ENCODE measurements at regions not wholly inside any gene's neighbourhood (a gene's known extent, or its start where the extent isn't known, plus 50 kb on each side); places are given as distances from the start of the nearest gene placed in this dataset.
"Not testable (repeated sequence)": the region's sequence is repeated elsewhere in the genome, so short reads cannot be mapped to it uniquely, and the experiment has no call there.

DNA sequence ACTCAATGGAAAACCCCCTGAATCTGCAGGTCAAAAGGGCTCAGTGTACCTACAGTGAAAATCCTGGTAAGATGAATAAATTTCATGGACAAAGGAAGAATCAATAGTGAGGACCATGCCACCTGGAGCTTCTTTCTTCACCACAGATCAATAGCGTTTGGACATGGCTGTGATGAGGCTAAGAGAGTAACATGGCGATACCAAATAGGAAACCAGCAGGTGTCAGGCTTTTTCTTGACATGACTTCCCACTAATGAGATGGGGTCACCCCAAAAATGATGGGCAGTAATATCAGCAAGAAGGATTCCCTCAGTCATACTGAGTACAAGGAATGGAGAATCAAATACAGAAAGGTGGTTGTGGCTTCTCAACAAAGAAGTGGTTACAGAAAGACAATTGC, 208.5 kb upstream of the PLPPR1 start:
- DNase-seq: no peak

DNA sequence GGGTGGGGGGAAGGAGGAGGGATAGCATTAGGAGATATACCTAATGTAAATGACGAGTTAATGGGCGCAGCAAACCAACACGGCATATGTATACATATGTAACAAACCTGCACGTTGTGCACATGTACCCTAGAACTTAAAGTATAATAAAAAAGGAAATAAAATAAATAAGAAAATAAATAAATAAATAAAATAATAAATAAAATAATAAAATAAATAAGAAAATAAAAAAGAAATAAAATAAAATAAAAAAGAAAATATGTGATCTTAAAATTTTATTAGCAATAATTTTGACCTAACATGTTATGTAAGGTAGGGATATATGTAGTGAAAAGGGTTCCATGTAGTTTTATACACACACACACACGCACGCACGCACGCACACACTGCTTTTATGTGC, 195.5 kb upstream of the PLPPR1 start:
- not testable (repeated sequence) for DNase-seq

DNA sequence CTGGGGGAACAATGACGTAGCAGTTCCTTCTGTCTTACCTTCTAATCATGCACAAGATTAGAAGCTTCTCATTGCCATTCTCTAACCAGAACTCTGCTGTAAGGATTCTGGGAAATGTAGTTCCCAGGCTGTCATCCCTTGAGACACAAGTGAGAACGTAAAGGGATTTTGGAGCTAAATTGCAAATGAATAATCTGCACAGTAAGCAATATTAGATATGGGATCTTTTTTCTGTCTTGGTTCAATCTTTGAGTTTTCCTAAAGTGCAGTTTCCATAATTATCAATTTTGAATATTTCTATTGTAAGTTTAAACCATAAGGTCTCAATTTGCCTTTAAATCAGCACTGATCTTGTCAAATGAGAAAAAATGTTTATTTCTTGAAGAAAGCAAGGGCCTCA, 189.7 kb upstream of the PLPPR1 start:
- no peak for DNase-seq

DNA sequence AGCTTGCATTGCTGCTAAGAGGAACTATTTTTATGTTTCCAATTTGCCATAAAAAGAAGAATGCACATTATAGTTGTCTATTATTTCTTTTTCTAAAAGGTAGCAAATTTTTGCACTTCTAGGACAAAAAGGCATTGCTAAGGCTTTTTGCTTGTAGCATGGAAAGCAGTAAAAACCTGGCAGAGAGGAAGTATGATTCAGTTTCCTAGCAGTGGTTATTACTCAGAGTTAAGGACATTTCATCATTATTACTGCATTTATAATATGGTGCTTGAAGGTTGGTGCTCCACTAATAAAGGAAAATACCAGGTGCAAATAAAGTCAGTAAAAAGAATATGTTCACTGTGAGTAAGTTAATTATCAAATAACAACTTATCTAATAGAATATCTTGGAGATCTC, 179.8 kb upstream of the PLPPR1 start:
- no peak for DNase-seq

DNA sequence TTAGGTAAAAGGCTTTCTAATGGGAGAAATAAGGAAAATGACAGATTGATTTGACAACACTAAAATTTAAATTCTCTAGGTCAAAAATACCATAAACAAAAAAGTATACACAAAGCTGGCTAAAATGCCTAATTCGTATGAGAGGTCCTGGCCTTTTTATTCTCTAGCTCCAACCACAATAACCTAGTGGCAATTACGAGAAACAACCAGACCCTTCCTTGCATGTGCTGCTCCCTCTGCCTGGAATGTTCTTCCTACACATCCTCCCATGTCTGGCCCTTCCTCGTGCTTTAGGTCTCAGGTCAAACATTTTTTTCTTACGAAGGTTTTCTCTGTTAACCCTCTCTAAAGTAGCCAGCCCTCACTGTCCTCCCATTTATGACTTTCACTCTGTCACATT, 176.4 kb upstream of the PLPPR1 start:
- DNase-seq: no peak

DNA sequence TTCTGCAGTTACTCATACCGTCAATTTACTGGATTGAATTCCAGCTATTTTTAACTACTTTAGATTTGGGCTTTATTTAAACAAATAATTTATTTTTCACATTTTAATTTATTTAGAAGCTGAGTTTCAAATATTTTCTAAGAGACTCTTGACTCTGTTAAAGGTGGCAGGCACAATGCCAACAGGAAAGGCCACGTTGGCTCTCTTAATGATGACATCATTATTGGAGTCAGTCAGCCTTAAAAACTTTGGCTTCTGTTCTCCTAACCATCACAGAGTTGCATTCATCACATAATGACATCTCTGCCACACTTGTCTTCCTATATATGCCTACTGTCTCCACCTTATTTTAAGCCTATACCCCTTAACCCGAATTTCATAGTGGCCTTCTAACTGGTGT, 172.3 kb upstream of the PLPPR1 start:
- DNase-seq: no peak

DNA sequence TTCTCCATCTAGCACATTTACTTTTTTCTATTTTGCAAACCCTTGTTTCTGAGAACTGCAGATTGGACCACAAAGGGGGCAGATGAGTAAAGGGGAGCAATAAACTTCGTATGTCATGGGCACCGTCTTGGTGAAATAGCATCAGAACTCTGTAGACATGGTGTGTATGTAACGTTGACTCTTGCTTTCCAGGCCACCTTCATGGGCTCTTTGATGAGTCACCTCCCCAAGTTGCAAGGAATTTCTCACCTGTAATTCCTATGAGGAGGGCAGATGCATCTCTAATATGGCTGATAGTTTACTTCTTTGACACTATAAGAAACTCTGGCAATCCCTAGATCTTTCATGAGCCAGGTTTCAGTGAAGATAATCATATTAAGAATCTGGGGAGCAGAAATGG, 163.4 kb upstream of the PLPPR1 start:
- DNase-seq: no peak

DNA sequence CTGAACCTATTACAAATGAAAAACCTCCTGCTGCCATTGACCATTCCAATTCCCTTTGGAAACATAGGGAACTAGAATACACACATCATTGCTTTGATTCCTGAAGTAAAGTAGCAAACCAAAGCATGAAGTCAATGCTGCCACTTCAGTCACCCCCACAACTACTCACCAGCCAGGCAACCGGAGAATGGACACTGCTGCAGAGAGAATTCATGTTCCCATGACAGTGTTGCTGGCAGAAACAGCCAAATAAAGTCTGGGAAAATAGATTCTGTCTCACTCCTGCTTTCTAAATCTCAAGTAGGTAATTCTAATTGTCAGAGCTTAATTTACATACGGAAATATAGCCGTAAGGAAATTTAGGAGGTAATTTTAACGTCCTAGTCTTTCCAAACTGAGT, 162.9 kb upstream of the PLPPR1 start:
- DNase-seq: no peak

DNA sequence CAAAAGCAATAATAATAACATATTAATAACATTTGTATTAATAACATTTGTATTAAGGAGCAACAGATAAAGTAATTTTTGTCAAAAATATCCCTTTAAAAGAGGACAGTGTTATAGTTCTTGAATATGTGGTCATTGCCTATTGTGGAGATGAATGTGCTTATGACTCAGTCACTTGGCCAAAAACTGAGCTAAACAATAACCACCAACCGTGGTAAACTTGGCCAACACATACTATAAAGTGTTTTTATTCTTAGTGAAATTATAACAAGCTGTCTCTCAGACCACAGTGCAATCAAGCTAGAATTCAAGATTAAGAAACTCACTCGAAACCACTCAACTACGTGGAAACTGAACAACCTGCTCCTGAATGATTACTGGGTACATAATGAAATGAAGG, 159.2 kb upstream of the PLPPR1 start:
- DNase-seq: no peak

DNA sequence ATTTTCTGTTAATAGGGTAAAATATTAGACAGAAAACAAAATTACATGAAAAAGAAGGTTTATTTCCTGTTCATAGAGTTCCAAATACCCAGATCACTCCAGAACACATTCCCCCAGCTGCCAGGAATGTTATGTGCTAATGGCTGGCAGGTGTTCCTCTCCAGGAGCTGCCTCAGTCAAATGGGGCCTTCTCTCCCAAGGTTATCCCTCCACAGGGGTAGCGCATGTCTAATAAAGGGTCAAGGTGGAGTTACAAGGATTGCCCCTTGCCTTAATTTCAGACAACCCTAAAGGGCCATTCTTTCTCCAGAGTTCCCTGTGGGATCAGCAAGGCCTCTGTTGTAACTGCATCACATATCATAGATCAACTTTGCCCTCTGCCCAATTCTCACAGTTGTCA, 148.6 kb upstream of the PLPPR1 start:
- DNase-seq: no peak

DNA sequence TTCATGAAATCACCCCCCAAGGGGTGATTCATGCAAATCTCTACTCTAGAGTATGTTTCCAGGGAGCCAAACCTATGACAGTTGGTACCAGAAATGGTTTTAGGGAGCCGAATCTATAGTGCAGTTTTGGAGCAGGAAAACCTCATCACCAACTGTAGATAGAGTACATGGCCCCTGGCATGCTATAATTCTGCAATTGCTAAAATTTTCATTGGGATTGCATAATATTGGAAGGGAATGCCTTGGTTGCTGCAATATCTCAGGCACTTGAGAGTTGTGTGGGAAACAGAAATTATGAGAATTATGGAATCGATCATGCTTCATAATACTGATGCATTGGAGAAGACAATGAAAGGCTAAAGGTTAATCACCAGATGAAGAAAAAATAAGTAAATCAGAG, 148.2 kb upstream of the PLPPR1 start:
- no peak for DNase-seq

DNA sequence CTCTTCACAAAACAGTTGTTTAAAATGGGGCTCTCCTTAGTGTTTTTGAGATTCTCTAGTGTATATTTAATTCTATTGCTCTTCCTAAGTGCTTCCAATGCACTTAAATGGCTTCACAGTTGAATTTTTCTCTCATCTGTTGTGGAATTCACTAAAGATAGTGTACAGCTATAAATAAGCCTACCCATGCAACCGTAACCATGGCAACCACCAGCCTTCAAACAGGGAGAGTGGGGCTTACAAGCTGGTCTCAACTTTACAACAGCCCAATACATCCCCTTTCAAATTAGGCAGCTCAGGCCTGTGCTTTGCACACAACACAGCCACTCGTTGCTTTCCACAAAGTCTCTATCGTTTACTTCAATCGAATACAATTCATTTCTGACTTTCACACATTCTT, 144.0 kb upstream of the PLPPR1 start:
- no peak for DNase-seq

DNA sequence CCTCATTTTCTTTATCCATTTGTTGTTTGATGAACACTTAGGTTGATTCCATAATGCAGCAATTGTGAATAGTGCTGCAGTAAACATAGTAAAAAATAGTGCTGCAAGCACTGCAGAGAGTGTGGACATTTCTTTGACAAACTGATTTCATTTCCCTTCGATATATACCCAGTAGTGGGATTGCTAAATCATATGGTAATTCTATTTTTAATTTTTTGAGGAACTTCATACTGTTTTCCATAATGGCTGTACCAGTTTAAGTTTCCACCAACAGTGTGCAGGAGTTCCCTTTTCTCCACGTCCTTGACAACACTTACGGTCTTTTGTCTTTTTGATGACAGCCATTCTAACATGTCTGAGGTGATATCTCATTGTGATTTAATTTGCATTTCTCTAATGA, 138.2 kb upstream of the PLPPR1 start:
- no peak for DNase-seq

DNA sequence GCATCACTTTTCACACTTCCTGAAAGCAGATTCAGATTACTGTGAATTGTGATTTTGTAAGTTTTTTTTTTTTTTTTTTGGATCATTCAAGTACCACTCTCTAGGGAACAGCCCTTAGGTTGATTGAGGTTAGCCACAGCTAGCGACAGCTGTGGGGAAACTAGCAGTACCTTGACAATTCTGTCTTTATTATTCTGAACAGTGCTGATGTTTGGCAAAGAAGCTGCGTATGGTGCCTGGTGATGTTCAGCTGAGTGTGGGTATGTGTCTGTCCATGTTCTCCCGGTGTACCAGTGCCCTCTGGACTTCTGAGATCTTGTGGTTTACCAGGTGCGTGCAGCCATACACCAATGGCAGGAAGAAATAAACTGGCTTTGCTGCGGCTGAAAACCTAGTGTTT, 117.3 kb upstream of the PLPPR1 start:
- DNase-seq: no peak

DNA sequence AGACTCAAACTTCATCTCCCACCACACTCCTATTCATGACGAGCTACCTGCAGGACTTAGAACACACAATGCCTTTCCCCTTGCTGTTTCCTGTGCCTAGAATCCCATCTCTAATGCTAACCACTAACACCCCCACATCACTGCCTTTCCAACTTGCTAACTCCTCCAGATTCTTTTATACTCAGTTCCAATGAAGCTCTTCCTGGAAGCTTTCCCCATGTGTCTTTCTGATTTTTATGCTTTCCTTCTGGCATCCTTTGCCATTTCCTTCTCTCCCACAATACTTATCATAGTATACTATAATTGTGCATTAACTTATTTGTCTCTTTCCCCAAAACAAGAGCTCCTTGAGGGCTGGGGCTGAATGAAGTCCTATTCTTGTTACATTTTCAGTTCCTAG, 115.3 kb upstream of the PLPPR1 start:
- DNase-seq: no peak

DNA sequence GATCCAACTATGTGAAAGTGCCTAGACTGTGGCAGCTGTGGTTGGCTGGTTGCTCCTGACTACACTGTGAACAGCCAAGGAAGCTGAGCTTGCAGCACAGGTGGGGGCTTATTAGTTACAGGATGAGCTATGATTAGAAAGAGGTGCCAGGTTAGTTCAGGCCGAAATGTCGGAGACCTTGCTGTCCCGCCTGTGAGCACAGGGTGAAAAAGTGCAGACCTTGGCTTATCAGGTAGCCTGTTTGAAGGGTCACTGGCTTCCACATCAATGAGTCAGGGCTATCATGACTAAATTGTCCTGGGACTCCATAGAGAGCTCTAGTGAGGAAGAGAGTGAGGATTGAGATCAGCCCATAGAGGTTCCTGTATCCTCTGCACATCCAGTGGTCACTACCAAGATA, 114.3 kb upstream of the PLPPR1 start:
- no peak for DNase-seq

DNA sequence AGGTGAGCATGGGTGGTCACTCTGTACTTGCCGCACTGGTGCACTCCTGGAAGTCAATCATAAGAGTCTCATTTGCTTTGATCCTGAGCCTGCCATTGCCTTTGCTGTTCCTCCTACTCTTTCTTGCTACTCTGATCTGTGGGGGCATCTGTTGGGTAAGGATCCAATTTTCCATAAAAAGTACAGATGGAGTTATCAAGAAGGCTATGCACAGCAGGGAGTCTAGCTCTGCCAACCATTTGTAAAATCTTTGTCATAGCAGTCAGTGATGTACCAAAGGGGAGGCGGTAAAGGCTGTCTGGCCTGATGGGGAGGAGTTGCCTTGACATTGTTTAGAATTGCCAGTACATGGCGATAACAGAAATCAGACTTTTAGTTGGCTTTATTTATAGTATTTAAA, 109.0 kb upstream of the PLPPR1 start:
- DNase-seq: no peak

DNA sequence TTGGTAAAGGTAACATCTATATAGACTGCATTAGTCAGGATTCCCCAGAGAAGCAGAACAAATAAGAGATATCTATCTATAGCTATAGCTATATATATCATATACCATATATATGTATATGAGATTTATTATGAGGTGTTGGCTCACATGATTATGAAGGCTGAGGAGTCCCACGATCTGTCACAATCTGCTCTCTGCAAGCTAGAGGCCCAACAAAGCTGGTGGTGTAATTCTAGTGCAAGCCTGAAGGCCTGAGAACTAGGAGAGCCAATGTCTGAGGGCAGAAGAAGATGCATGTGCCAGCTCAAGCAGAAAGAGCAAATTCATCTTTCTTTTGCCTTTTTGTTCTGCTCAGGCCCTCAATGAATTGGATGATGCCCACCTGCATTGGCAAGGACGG, 102.2 kb upstream of the PLPPR1 start:
- DNase-seq: no peak

DNA sequence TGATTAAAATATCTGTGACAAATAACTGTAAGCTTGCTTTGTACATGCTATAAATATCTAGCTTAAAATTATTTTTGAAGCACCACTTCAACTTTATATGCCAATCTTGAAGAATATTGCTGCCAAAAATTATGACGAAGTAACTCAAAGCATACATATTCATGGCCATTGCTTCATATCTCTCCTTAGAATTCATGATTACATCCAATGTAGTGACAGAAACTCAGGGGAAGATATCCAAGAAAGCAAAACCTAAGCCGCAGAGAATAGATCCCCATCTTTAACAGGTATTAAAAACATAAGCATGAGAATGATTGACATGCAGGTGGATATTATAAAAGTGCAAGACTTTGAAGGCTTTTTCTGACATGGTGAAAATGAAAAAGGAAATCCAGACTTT, 100.8 kb upstream of the PLPPR1 start:
- DNase-seq: no peak

DNA sequence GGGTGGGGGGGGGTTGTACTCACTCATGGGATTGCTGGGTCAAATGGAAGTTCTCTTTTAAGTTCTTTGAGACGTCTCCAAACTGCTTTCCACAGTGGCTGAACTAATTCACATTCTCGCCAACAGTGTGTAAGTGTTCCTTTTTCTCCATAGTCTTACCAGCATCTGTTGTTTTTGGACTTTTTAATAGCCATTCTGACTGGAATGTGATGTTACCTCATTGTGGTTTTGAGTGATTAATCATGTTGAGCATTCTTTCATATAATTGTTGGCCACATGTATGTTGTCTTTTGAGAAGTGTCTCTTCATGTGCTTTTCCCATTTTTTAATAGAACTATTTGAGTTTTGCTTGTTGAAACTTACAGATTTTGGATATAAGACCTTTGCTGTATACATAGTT, 94.9 kb upstream of the PLPPR1 start:
- no peak for DNase-seq

DNA sequence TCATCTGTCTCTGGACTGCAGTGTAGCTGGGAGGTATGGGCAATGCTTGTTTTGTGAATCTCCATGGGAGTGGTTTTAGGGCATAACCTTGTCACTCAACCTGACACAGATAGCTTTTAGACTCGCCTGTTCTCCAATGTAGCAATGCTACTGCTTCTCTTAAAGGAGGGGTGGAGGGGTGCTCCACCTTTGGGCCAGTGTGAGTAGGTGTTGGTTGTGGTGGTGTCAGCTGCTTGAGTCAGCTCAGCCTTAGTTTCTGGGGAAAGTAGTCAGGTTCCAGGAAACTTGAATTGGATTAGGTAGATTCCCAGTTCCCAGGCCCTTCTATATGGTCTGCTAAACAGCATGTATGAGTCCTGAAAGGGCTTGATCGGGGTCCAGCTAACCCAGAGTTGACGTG, 91.1 kb upstream of the PLPPR1 start:
- no peak for DNase-seq

DNA sequence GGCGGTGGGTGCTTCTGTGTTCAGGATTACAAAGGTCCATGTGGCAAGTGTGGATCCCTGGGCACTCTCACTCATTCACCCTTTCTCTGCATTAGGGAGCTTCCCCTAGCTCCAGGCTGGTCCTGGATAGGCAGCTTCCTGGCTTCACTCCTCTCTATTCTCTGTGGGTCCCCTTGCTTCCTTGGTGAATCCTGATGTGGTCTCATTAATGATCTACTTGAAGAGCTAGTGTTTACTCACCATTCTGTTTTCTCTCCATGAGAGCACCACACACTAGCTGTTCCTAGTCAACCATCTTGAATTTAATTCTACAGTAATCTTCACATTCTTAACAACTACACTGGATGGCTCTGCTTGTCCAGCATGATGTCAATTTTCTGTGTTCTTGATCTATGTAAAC, 90.0 kb upstream of the PLPPR1 start:
- DNase-seq: no peak

DNA sequence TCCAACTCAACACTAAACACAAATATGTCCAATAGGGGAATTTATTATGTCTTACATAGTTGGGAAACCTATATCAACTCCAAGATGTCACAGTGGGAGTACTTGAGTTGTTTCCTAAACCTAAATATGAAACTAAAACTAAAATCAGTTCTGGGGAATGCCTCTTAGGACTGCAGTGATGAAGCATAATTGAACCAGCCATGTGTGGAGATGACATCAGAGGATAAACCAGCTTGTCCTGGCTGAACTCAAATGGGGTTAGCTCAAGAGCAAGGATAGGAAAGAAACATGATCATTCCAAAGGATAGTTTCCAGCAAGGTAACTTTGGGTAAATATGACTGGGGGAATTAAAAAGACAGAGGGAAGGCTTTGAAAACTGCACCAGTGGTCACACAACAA, 88.9 kb upstream of the PLPPR1 start:
- DNase-seq: no peak

DNA sequence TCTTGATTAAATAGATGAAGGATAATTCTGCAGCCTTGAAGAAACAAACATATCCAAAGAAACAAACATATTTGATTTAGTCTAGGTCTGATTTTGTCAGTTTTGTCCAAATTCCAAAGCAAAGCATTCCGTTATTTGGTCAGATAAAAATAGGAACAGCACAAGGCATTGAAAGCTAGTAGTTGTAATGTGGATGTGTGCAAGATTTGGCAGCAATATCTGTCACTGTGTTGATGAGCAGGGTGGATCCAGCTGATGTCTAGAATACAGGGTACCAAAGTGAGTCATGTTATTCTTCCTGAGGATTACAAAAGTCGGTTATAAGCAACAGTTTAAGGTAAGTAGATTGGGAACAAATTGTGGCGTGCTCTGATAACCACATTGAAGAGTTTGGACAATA, 69.3 kb upstream of the PLPPR1 start:
- no peak for DNase-seq

Measured in stimulated activated CD8-positive, alpha-beta memory T cell treated with anti-CD3 and anti-CD28 coated beads, Interleukin-4, amount 100 ng/mL, for 48 hours (primary cell).